ENCODE measurements at regions not wholly inside any gene's neighbourhood (a gene's known extent, or its start where the extent isn't known, plus 50 kb on each side); places are given as distances from the start of the nearest gene placed in this dataset.

DNA sequence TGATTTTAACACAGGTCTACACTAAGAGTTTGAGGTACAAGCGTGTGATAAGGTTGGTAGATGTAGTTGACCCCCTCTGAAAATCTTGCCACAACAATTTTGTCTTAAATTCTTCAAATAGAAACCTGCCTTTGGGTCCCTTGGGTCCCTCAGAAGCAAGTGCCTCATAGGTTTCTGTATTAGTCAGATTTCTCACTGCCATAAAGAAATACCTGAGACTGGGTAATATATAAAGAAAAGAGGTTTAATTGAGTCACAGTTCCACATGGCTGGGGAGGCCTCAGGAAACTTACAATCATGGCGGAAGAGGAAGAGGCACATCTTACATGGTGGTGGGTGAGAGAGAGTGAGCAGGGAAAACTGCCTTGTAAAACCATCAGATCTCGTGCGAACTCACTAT is 301.2 kb downstream of the MAP2K6 start:
- no peak for TF ChIP-seq POLR2A (IDR thresholded peaks at IDR 0.05)
- TF ChIP-seq, protein P1, sequence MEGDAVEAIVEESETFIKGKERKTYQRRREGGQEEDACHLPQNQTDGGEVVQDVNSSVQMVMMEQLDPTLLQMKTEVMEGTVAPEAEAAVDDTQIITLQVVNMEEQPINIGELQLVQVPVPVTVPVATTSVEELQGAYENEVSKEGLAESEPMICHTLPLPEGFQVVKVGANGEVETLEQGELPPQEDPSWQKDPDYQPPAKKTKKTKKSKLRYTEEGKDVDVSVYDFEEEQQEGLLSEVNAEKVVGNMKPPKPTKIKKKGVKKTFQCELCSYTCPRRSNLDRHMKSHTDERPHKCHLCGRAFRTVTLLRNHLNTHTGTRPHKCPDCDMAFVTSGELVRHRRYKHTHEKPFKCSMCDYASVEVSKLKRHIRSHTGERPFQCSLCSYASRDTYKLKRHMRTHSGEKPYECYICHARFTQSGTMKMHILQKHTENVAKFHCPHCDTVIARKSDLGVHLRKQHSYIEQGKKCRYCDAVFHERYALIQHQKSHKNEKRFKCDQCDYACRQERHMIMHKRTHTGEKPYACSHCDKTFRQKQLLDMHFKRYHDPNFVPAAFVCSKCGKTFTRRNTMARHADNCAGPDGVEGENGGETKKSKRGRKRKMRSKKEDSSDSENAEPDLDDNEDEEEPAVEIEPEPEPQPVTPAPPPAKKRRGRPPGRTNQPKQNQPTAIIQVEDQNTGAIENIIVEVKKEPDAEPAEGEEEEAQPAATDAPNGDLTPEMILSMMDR (IDR thresholded peaks at IDR 0.05): no peak

All from breast epithelium (tissue), 3 donors.